Fibroblast of skin of back (primary cell): ENCODE measurements at regions not wholly inside any gene's neighbourhood (a gene's known extent, or its start where the extent isn't known, plus 50 kb on each side); places are given as distances from the start of the nearest gene placed in this dataset.
A peak's percentile ranks its signal among the peaks of the same experiment; 100 is the strongest.

ENCODE experiments used
- DNase-seq: peaks from one replicate; pipeline ENCODE4 v3.0.0-alpha.2; 2013

DNA sequence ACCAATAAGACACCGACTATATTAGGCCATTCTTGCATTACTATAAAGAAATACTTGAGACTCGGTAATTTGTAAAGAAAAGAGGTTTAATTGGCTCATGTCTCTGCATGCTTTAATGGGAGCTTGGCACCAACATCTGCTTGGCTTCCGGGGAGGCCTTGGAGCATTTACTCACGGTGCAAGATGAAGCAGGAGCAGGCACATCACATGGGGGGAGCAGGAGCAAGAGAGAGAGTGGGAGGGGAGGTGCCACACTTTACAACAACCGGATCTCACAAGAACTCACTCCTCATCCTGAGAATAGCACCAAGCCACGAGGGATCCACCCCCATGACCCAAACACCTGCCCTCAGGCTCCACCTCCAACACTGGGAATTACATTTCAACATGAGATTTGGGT, 224.8 kb downstream of the KLF5 start:
- no peak for DNase-seq

DNA sequence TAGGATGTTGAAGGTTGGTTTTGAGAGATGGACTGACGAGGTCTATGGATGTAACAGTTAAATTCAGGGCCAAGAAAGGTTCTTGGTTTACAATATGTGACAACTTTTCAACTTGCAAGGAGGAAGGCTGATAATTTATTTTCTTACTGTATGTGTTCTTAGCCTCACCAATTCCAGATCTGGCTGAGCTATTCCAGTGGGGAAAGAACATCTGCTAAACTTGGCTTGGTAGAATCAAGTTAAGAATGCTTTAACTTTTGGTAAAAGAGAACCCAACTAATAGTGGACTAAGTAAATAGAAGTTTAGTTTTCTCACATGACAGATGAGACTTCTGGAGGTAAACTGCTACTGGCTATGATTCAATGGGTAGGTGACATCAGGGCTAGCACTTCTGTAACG, 222.9 kb downstream of the KLF5 start:
- no peak for DNase-seq

DNA sequence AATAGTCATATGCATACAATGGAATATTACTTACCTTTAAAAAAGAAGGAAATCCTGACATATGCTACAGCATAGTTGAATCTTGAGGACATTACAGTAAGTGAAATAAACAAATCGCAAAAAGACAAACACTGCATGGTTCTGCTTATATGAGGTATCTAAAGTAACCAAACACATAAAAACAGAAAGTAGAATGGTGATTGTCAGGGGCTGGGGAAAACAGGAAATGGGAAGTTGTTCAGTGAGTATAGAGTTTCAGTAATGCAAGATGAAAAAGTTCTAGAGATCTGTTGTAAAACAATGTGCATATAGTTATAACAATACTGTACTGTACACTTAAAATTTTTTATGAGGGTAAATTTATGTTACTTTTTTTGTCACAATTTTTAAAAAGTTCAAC, 219.4 kb downstream of the KLF5 start:
- no peak for DNase-seq

DNA sequence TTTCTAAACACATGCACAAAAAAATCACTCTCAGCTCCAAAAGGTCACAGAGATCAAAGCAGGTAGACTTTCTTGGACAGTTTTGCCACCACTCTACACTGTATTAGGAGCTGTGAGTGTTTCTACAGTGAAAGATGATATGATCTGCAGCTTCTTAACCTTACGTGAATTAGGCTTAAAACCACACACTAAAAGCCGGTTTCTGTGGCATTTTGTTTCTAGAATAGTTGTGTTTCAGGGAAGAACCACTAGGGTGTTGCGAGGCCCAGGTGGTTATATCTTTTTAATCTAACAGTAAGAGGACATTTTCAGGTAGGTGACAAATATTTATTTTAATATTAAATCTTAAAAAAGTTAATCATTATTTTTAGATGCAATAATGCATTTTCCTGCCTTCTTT, 216.4 kb downstream of the KLF5 start:
- no peak for DNase-seq

DNA sequence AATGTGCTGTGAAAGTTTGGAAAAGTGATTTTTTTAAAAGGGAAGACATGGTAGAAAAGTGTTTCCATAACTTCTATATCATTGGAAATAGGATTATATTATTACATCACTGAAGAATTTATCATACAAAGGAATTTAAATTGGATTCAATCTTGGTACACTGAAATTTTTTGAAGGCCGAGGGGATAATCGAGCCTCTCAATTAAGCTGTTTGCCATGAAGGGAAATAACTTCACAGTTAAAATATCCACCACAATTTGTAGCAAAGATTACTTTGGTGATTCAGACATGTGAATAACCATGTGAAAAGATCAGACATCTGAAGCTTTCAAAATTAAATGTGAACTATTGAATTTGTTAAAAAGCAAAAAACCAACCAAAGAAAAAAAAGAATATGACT, 215.3 kb downstream of the KLF5 start:
- DNase-seq: peak; percentile 70

DNA sequence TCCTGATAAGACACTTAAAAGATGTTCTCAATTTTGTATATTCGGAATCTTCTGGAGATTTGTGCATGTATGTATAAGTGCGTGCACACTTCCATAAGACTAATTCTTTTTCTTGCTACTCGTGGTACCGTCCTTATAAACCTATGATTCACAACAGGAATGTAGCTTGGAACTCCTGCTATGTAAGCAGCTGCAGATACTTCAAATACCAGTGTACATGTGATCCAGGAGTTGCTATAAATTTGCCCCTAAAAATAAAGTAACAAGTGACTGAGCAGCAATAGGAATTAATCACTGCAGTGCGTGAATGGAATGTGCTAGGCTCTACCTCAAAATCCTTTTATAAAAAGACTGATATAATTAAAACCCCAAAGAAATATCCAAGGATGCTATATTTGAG, 214.9 kb downstream of the KLF5 start:
- DNase-seq: peak; percentile 90

DNA sequence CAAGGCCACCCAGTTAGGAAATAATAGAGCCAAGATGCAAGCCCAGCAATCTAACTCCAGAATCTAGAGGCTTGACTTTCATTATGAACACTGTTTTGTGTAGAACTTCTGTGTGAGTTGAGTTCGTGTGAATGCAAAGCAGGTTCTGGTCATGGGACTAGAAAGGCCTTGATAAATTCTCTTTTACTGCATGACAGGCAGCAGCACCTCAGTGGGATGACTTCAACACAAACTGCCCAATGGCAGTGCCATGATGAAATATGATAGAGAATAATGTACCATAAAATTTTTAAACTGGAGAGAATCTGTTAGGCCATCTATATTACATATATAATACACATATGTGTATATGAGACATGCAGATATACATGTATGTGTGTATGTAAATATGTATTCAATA, 214.5 kb downstream of the KLF5 start:
- no peak for DNase-seq

DNA sequence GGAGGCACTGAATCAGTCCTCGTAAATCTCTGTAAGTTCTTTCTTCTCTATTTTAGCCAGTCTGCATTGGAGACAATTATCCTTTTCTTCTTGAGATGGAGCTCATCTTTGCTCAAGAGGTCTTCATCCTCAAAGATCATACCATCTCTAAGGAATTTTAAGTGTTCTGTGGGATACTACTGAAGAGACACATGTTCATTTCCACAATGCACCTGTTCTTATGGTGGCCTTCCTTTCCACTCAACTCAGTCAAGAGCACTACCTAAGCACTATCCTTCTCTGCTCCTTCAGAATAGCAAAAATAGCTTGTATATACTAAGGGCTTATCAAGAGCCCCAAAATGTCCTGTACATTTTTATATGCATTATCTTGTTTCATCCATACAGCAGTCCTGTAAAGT, 214.0 kb downstream of the KLF5 start:
- DNase-seq: no peak

DNA sequence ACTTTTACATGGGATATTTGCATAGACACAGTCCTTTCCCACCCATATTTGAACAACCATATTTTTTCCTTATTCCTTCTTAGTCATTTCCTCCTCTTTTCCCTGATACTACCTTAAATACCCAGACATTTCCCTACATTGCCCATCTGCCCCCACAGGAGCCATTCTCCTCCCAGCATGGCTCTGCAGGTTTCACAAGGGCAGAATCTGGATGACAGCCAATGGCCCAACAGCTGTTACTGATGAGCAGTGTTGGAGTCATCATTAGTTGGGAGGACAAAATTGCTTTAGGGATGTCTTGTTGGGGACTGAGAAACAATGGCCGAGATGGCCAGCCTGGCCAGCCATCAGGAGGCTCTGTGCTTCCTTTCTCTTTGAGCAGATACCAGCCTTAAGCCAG, 209.5 kb downstream of the KLF5 start:
- peak; percentile 48 for DNase-seq

DNA sequence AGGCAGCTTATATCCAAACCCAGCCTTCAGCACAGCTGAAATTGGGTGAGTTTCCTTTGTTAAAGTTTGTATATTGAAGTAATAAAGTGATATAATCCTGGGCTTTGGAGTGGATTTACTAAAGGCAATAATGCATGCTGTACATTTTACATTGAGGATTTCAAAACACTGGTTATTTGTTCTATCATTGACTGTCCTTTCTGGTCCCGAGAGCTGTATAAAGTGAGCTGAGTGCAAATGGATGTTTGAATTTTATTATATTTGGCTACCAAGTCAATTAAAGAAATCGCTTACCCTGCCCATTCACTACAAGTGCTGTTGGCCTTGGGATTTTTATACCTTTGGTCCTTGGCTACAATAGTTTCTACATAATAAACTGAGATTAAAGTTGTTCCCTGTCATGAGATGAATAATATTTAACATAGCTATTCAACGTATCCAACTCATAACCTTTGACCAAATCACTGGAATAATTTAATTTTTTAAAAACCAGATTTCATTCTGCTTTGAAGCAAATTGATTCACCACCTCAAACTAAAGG, 207.9 kb downstream of the KLF5 start:
- no peak for DNase-seq

DNA sequence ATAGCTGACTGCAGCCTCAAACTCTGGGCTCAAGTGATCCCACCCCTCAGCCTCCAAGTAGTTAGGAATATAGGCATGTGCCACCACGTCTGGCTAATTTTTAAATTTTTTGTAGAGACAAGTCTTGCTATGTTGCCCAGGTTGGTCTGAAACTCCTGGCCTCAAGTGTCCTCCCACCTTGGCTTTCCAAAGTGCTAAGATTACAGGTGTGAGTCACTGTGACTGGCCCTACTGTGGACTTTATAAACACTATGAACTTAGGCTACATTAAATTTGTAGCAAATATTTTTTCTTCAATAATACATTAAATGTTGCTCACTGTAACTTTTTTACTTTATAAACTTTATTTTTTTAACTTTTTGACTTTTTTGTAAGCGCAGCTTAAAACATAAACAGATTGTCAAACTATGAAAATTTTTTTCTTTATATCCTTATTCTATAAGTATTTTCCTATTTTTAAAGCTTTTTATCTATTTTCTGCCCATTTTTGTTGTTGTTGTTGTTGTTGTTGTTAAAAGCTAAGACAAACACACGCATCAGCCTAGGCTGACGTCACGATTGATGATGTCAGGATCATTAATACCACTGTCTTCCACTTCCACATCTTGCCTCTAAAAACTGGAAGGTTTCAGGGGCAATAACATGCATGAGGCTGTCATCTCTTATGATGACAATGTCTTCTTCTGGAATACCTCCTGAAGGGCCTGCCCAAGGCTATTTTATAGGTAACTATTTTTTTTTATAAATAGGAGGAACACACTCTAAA, 204.2 kb downstream of the KLF5 start:
- no peak for DNase-seq

DNA sequence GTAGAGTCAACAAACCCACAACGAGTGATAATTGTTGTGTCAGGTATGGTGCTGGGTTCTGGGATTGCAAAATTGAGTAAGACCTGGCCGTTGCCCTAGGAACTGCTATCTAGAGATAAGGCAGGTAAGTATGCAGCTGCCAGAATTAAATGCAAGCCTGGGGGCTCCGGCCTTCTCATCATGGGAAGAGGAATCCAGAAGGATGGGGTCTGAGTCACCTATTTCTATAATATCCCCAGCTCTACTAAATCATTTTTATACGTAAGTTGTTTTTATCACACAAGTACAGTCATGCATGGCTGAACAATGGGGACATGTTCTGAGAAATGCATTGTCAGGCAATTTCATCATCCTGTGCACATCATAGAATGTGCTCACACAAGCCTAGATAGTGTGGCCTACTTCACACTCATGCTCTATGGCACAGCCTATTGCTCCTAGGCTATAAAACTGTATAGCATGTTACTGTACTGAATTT, 203.0 kb downstream of the KLF5 start:
- no peak for DNase-seq

DNA sequence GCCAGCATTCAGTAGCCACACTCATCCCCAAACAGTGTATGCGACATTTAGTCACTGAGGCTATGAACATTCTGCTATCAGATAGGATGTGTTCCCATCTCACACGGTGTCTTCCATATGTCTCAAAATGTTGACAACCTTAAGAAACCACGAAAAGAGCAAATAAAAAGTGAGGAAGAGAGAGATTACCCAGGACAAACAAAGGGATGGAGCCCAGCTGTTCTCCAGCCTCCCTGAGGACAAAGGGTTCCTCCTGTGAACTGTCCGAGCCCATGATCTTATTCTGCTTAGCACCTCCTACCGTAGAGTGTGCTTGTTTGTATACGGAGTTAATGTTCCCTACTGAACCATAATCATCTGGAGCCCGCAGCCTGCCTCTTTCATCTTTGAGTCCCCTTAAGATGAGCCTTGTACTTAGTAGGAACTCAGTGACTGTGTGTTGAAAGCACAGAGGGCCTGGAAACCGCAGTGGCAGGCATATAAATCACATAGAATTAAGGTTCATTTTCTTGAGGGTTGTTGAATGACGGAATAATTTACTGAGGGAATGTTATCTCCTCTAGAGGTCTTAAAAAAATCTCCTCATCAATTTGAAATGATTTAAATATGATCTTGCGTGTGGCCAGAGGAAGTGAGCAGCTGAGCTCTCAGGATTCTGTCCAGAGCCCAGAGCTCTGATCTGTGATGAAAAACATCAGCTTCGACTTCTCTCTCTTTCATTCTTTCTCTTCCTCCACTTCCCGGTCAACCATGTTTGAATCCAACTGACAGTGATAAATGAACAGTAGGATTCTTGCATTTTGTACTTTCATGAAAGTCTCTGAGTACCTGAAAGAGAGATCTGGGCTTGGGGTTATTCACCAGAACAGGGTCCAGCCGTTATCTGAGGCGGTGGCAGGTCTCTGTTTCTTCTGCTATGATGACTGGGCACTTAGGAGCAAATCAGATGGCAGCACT, 200.5 kb downstream of the KLF5 start:
- no peak for DNase-seq

DNA sequence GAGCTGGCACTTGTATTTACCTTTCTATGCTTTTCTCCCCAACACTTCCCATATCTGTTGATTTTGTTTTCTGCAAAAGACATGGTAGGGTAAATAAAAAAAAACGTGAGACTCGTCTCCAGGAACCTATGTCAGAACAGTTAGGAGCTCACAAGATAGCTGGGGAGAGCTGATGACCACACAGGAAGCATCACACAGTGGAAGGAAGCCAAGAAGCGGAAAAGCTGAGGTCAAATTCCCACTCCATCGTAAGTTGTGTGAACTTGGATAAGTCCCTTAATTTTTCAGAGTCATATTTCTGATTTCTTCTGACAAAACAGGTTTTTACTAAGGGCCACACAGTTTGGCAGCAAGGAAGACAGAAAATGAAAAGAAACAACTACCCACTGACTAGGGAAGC, 199.6 kb downstream of the KLF5 start:
- DNase-seq: no peak

DNA sequence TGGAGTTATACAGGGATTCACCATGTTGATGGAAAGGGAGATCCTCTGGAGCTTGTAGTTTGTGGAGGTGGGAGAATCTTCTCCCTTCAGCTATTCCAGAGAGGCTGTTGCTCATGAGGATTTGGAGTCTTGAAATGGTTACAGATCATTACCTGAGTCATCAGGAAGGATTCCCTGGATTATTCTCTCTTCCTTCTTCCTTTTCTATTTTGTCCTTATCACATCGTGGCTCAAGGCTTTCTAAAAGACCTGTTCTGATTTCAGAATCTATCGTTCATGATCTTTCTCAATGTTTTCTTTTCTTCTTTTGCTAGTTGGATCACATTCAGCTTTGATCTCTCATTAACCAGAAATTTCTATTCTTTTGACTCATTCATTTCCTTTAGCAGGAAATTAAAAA, 196.0 kb downstream of the KLF5 start:
- DNase-seq: no peak

DNA sequence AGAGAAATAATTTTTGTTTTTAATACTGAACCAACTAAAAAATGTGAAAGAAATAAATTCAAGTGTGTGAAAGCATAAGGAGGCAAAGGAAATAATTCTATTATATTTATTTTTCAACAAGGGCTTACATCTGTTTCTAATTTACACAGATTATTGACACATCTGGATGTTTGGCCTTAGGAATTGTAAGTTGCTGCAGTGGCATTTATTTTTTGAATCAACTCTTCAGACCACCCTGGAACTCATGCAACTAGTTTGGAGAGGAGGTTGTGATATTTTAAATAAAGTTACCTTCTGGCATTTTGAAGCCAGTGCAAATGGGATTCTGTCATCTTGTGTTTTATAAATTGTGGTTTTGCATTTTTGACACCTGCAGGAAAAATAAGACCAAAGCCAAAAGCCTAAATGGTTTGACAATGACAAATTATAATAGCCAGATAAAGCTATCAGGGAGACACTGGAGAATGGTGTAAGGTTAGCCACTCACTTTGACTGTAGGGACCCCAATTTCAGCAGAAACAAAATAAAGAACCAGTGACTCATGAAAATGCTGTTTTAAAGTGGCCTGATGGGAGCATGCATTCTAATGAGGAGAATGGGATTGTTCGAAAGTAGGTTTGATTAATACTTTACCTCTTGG, 192.9 kb downstream of the KLF5 start:
- DNase-seq: no peak

DNA sequence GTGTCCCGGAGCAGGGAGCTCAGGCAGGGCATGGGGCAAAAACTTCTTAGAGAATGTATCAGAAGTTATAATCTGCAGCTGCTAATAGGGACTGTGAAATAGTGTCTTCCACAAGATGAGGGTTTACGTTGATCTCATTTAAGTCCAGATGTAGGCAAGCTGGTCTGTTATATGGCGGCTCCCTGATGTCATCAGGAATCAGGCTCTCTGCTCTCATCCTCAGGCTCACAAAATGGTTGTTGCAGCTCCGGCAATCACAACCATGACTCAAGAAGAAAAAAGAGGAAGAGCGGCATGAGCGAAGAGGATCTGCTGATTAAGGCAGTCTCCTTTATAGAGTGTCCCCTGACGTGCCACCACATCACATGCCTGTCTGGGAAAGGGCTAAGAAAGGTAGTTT, 191.3 kb downstream of the KLF5 start:
- DNase-seq: no peak

DNA sequence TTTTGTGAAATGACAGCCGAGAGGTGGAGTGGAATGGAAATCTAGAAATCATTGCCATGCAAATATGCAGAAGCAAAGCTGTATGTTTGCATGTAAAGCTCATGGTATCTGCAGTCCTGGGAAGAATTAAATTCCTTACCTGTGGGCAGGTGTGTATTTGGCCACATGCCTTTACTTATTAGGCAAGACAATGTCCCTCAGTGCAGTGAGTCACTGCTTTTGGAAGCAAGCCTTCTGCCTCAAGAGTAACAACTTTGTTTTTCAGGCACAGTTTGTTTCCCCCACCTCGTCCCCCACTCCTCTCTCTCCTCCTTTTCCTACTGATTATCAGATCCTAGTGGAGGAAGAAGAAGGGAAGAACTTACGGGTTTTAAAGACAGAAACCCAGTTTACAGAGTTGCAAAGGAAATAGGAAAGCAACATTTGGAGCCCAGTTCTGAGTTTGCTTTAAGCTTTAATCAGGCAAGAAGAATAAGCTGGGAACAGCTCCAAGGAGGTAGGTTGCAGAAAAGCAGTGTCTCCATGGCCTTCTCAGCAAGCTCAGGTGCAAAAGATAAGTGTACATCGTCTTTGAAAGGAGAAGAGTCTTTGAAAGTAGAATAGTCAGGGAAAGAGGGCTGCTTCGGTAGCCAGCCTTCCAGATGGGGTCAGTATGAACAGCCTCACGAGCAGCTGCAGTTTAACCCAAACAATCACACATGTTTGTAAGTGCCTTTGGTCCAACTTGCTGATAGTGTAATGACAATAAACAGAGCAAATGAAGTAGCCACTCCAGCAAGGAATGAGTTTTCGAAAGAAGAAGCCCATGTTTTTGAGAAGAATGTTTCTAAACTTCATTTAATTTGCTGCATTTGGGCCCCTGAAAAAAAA, 190.1 kb downstream of the KLF5 start:
- no peak for DNase-seq

DNA sequence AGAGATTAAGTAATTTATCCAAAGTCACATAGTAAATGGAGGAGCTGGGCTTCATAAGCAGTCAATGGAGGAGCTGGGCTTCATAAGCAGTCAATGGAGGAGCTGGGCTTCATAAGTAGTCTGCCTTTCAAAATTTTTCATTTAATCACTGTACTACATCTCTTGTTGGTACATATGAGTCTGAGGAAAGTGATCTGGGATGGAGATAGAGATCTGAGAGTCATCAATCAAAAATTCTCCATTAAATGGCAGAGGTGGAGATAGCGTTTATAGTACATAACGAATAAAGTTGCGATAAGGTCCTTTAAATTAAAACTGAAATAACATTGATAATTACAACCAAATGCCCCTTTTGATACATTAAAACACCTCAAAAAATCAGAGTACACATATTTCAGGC, 189.3 kb downstream of the KLF5 start:
- DNase-seq: no peak

DNA sequence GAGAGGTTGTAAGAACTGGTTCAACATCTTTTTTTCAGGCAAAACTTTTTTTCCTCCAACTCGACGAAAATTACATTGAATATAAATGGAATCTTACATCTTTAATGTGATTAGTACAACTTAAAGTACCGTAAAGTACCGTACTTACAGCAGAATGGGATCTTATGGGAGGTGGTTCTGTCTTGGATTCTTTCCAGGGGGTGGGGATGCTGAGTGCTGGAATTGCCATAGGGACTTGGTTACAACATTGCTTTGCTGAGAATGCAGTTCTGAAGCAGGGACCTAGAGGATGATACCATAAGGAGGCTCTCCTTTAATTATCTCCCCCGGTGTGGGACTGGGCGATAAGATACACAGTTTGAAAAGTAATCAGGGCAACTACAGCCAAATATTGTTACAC, 186.4 kb downstream of the KLF5 start:
- DNase-seq: no peak

DNA sequence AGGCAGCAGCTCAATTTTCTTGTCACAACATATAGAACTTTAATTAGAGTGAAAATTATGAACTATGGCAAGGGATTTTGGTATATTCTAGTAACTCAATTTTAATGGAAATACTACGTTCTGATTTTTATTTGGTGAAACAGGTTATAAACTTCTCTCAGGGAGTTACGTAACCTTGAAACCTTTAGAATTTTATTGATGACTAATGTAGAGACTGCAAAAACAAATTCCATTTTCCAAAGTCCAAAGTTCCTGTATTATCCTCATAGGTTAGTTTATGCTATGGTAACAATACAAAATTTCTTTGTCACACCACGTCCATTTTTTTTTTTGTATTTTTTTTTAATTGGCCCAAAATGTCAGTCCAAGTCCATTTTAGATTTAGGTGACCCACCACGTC, 185.7 kb downstream of the KLF5 start:
- DNase-seq: no peak

DNA sequence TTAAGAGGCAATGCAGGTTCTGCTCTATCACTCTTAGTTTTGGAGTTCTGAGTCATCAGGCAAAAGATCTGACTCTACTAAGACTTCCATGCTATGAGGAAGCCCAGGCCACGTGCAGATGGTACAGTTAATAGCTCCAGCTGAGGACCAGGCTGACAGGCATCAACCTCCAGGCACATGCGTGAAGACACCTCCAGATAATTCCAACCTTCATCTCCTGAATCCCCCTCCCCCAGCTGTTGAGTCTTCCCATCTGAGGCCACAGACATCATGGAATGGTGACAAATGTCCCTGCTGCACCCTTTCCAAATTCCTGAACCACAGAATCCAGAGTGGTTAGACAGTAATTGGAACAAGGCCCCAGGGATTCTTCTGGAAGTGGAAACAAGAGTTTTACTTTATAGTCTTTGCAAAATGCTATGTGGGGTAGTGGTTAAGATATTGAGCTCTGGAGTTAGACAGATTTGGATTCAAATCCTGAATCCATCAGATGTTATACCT, 183.8 kb downstream of the KLF5 start:
- DNase-seq: no peak
